HUES64 (cell line): ENCODE measurements at regions not wholly inside any gene's neighbourhood (a gene's known extent, or its start where the extent isn't known, plus 50 kb on each side); places are given as distances from the start of the nearest gene placed in this dataset.

Experiments used
- H3K27ac ChIP-seq: 2 replicates; pipeline ENCODE4 v1.7.0; 2013; ENCODE audit warnings: low read depth, low read length, inconsistent platforms
- H3K27me3 ChIP-seq: 2 replicates; pipeline ENCODE4 v1.6.1; 2013; ENCODE audit warnings: mild to moderate bottlenecking, low read length; ENCODE audit not compliant: insufficient read depth
- H3K36me3 ChIP-seq: 2 replicates; pipeline ENCODE4 v1.6.1; 2013; ENCODE audit warnings: mild to moderate bottlenecking, low read length; ENCODE audit not compliant: insufficient read depth
- H3K4me1 ChIP-seq: 2 replicates; pipeline ENCODE4 v1.6.1; 2013; ENCODE audit warnings: mild to moderate bottlenecking, low read length, moderate library complexity; ENCODE audit not compliant: insufficient read depth
- H3K4me3 ChIP-seq: 2 replicates; pipeline ENCODE4 v1.5.1; 2013; ENCODE audit warnings: mild to moderate bottlenecking, low read length, moderate library complexity
- H3K9ac ChIP-seq: 2 replicates; pipeline ENCODE4 v1.6.1; 2013; ENCODE audit warnings: mild to moderate bottlenecking, low read depth, low read length
- H3K9me3 ChIP-seq: 2 replicates; pipeline ENCODE4 v1.6.1; 2013; ENCODE audit warnings: low read depth, low read length; ENCODE audit not compliant: insufficient read depth
- WGBS: fragments of 150-250, 120-280 bp; methylation state at CpG from one replicate; pipeline ENCODE4 v1.1.7; 2013; ENCODE audit warnings: missing lambda C conversion rate; 5-methylcytosine and 5-hydroxymethylcytosine counted together

DNA sequence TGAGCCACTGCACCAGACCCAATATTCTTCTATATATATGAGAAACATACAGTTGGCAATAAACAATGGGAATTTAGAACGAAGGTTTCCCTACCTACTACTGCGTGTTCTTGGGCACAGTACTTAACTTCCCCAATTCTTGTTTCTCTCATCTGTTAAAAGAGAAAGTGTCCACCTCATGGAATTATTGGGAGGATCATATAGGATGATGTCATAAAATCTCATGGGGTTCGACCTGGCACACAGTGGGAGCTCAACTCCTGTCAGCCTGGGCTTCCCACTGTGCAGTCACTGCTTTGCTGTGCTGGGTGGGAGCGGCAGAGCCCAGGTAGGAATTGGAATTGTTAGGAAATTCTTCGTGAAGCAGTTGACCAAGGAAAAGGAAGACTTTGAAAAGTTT lies 203.3 kb downstream of the SH3BP4 start:
- Histone ChIP-seq H3K27ac (no peak overlapping the region), H3K9ac (no peak overlapping the region), H3K4me1 (peaks cover 17% of the 10 kb centered on the region), H3K4me3 (no peak overlapping the region), H3K36me3 (no peaks in the 10 kb centered on the region), H3K27me3 (0 out of 2 replicates have a peak, but pooled peaks cover 2% of the 10 kb centered on the region), H3K9me3 (no peaks in the 10 kb centered on the region)
- 95% methylated on average over 5 of the region's 5 CpGs for WGBS

DNA sequence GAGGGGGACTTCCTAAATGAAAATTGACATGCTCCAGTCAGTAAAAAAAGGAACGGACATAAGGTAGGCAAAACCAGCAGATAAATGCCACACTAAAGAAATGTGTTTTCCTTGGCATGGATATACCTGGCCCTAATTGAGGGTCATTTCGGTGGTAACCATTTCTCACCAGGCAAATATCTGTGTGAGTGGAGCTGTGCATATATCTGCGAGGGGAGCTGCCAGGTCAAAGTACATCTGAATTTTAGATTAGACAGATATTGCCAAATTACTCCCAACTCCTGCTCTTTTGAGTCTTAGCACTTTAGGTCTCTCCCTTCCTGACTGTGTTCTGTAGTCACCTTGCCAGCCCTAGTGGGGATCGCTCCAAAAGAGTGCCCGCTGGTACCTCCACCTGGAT lies 204.2 kb downstream of the SH3BP4 start:
- no peak overlapping the region for H3K9ac ChIP-seq
- H3K4me3 ChIP-seq = no peak overlapping the region
- 0 out of 2 replicates have a peak, but pooled peaks cover 2% of the 10 kb centered on the region for H3K27me3 ChIP-seq
- peaks cover 17% of the 10 kb centered on the region for H3K4me1 ChIP-seq
- H3K27ac ChIP-seq = no peak overlapping the region
- no peaks in the 10 kb centered on the region for H3K9me3 ChIP-seq
- no peaks in the 10 kb centered on the region for H3K36me3 ChIP-seq
- 96% methylated on average over 5 of the region's 5 CpGs for WGBS

DNA sequence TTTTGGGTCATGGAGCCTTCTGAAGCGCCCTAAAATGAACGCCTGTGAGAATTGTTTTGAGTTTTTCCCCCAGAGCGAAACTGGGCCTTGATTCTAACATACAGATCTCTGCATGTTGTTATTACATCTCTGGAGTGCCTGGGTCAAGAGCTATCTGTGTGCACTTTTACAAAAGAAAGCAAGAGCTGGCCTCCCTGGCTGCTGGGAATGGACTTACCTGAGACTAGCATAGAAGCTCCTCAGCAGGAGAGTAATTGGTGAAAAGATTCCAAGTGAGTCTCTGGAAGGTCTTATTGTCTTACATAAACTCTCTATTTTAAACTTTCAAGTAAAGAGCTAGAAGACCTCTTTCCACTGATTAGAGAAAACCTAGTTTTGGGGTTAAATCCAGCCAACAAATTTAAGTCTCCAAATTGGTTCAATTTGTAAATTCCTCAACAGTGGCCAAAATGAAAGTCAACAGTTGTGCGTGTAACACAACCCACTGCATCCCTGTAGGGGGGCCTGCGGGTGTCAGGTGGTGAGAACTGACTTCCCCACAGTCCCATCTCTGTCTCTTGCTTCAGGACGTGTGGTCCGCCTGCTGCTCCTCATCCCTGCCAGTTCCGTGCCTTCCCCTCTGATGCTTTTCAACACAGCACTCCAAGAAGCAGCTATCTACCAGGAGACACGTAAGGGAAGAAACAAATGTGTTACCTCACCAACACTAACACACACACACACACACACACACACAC lies 206.1 kb downstream of the SH3BP4 start:
- H3K9ac ChIP-seq = no peak overlapping the region
- H3K27me3 ChIP-seq = 0 out of 2 replicates have a peak, but pooled peaks cover 2% of the 10 kb centered on the region
- H3K9me3 ChIP-seq = 0 out of 2 replicates have a peak, but pooled peaks cover 4% of the 10 kb centered on the region
- H3K27ac ChIP-seq = peak overlapping the region; percentile 22; the same call in 1 of the 2 replicates
- WGBS = 70% methylated on average over 9 of the region's 9 CpGs
- H3K4me1 ChIP-seq = peaks cover 17% of the 10 kb centered on the region
- no peak overlapping the region for H3K4me3 ChIP-seq
- no peaks in the 10 kb centered on the region for H3K36me3 ChIP-seq

DNA sequence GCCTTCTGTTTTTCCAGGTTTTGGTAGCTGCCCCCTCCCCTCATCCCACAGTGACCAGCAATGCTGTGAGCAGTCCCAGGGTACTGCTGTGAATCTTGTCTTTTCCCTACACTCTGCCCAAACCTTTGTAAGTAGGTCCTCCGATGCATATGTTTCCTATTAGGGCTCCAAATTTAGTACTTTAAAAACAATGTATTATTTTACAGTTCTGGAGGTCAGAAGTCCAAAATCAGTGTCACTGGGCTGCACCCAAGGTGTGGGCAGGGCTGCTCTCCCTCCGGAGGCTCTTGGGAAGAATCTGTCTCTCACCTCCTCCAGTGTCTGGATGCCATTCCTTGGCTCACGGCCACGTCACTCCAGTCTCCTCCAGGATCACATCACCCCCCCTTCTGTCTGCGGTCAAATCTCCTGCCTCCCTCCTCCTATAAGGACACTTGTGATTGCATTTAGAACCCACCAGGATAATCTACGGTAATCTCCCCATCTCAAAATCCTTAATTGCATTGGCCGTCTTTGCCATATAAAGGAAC lies 208.5 kb downstream of the SH3BP4 start:
- H3K27me3 ChIP-seq = no peaks in the 10 kb centered on the region
- no peak overlapping the region for H3K4me3 ChIP-seq
- no peak overlapping the region for H3K9ac ChIP-seq
- H3K4me1 ChIP-seq = peaks cover 17% of the 10 kb centered on the region
- H3K27ac ChIP-seq = no peak overlapping the region
- 0 out of 2 replicates have a peak, but pooled peaks cover 4% of the 10 kb centered on the region for H3K9me3 ChIP-seq
- H3K36me3 ChIP-seq = no peaks in the 10 kb centered on the region
- 74% methylated on average over 7 of the region's 7 CpGs for WGBS

DNA sequence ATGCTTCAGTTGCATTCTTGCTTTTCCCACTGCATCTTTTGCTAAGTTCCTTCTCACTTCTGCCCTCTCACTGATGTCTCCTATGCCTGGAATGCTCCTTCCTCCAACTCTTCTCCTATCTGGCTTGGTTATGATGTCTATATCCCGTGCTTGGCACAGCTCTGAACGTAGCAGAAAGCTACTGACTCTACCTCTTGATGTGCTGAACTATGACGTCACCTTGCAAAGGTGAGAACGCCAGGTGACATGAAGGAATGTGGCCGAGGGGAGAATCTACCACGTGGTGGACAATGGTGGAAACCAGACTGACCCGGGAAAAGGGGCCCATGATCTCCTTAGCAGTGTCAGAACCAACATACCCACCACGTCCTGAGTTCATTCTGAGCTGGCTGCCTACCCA lies 209.7 kb downstream of the SH3BP4 start:
- Histone ChIP-seq H3K4me1 (peaks cover 17% of the 10 kb centered on the region), H3K9me3 (0 out of 2 replicates have a peak, but pooled peaks cover 4% of the 10 kb centered on the region), H3K4me3 (no peak overlapping the region), H3K9ac (no peak overlapping the region), H3K27ac (no peak overlapping the region), H3K36me3 (no peaks in the 10 kb centered on the region), H3K27me3 (no peaks in the 10 kb centered on the region)
- 94% methylated on average over 8 of the region's 8 CpGs for WGBS

DNA sequence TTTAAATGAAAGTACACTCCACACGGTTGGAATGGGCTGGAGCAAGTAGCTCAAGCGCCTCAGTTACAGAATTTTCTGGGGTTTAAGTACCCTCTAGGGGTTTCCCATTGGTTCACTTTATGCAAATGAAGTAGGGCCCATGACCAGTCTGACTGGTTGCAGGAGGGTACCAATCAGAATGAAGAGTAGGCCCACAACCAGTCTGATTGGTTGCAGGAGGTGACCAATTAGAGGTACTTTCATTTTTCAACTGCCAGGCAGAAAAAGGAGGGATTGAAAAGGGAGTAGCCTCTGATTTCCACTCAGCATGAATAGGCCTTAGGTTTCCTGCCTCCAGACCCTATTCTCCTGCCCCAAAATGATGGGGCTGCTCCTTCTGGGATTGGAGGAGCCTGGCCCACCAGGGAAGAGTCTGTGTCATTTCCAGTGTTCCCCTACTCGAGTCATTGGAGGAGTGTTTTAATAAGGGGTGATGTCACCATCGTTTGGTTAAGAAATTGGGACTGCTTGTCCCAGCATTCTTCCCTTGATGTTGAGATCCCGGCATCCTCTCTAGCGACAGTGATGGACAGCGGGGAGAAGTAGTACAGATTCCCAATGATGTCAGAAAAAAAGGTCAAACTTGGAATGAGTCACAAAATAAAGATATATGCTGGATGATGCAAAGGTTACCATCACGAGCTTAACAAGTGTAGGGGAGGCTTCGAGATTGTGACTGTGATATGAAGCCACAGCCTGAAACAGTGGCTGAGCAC lies 210.4 kb downstream of the SH3BP4 start:
- WGBS = 84% methylated on average over 9 of the region's 9 CpGs
- Histone ChIP-seq H3K4me3 (no peak overlapping the region), H3K9ac (no peak overlapping the region), H3K4me1 (peaks cover 11% of the 10 kb centered on the region), H3K9me3 (0 out of 2 replicates have a peak, but pooled peaks cover 4% of the 10 kb centered on the region), H3K27ac (no peak overlapping the region), H3K27me3 (no peaks in the 10 kb centered on the region), H3K36me3 (no peaks in the 10 kb centered on the region)

DNA sequence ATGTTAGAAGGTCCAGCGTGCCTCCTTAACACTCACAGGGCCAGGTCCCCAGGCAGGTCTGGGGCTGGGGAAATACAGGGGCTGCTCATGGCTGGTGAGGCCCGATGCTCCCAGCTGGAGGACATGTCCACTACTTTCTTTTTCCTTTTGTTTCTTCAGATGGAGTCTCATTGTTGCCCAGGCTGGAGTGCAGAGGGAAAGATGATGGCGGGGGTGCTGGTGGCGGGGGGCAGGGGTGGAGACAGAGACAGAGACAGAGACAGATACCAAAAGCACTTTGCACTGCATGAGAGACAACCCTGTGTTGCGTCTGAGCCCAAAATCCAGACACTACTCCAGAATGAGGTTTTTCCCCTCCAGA lies 211.0 kb downstream of the SH3BP4 start:
- Histone ChIP-seq H3K36me3 (no peaks in the 10 kb centered on the region), H3K4me3 (no peak overlapping the region), H3K9me3 (0 out of 2 replicates have a peak, but pooled peaks cover 4% of the 10 kb centered on the region), H3K27me3 (no peaks in the 10 kb centered on the region), H3K4me1 (peaks cover 6% of the 10 kb centered on the region; the same call in 1 of the 2 replicates), H3K9ac (no peak overlapping the region), H3K27ac (no peak overlapping the region)
- 53% methylated on average over 5 of the region's 5 CpGs for WGBS

DNA sequence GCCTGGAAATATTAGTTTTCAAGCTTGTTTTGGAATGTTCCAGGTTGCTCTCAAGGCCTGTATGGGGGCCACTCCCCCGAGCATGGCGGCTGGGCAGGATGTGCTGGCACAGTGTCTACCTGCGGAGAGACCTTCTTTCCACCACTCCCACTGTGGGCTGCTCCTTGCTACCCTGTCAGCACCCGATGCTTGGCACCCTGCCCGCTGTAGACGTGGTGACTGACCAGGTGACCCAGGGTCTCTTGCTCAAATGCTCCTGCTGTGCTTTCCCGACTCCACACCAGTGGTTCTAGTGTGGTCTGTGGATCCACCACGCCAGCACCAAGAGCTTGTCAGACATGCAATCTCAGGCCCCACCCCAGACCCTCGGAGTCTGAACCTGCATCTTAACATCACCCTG lies 213.3 kb downstream of the SH3BP4 start:
- H3K9me3 ChIP-seq = 0 out of 2 replicates have a peak, but pooled peaks cover 4% of the 10 kb centered on the region
- no peaks in the 10 kb centered on the region for H3K36me3 ChIP-seq
- WGBS = 95% methylated on average over 9 of the region's 9 CpGs

DNA sequence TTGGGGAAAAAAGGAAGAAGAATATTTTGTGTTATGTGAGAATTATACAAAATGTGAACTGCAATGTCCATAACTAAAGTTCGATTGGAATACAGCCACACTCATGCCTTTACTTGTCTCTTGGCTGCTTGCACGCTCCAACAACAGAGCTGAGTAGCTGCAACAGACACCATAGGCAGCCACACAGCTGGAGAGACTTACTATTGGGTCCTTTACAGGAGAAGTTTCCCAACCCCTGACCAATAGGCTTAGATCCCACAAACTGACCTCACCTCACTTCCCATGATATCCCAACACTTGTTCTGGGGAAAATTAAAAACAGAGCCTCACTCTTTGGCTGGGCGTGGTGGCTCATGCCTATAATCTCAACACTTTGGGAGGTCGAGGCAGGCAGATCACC lies 213.8 kb downstream of the SH3BP4 start:
- 93% methylated on average over 4 of the region's 4 CpGs for WGBS
- H3K27me3 ChIP-seq = no peaks in the 10 kb centered on the region

More for the DNA sequence above, 213.3 kb downstream of the SH3BP4 start:
- no peak overlapping the region for H3K4me3 ChIP-seq
- peaks cover 1% of the 10 kb centered on the region; the same call in 1 of the 2 replicates for H3K4me1 ChIP-seq
- H3K27me3 ChIP-seq = no peaks in the 10 kb centered on the region
- H3K27ac ChIP-seq = no peak overlapping the region
- no peak overlapping the region for H3K9ac ChIP-seq

DNA sequence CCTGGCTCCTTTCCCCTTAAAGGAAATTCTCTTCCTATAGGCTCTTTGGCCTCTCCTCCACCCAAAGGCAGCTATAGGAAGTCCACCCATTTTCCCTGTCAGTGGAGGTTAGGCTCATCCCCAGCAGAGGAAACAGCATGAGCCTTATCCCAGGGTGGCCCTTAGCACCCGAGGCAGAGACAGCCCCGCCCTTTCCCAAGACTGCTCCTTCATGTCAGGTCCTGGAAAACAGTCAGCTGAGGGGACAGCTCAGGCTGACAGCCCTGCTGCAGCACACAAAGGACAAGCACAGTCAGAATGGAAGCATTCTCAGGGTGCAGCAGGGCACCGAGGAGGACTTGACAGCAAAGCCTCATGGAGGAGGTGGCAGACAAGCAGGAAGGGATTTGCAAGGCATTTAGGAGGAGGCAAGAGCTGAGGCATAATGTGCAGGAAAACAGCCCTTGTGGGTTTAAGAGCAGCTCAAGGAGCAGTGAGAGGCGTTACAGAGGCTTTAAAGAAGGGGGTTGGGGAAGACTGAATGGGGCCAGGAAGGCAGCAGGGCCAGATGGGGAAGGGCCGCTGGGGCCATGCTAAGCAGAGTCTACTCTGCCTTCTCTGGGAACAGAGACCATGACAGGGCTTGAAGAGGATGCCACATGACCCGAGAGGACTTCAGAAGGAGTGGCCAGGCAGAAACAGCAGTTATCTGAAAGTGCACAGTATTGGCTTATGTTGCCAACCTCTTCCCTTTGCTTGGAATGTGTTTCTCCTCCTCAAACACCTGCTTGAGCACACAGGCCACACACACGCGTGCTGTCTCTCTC lies 216.6 kb downstream of the SH3BP4 start:
- no peak overlapping the region for H3K9ac ChIP-seq
- no peaks in the 10 kb centered on the region for H3K9me3 ChIP-seq
- peaks cover 11% of the 10 kb centered on the region for H3K4me1 ChIP-seq
- no peak overlapping the region for H3K4me3 ChIP-seq
- no peak overlapping the region for H3K27ac ChIP-seq
- 81% methylated on average over 8 of the region's 8 CpGs for WGBS
- H3K27me3 ChIP-seq = no peaks in the 10 kb centered on the region
- no peaks in the 10 kb centered on the region for H3K36me3 ChIP-seq

More for the DNA sequence above, 213.8 kb downstream of the SH3BP4 start:
- Histone ChIP-seq H3K4me1 (peaks cover 6% of the 10 kb centered on the region), H3K9me3 (0 out of 2 replicates have a peak, but pooled peaks cover 4% of the 10 kb centered on the region), H3K27ac (no peak overlapping the region), H3K9ac (no peak overlapping the region), H3K4me3 (no peak overlapping the region), H3K36me3 (no peaks in the 10 kb centered on the region)
